OCI-LY3 (cell line): ENCODE measurements at regions not wholly inside any gene's neighbourhood (a gene's known extent, or its start where the extent isn't known, plus 50 kb on each side); places are given as distances from the start of the nearest gene placed in this dataset.
"Not testable (repeated sequence)": the region's sequence is repeated elsewhere in the genome, so short reads cannot be mapped to it uniquely, and the experiment has no call there.

Source experiments
- H2AFZ ChIP-seq: fragments of 200-600, 300-600 bp; shearing (Covaris generic); 2 replicates; pipeline ENCODE4 v1.6.0; 2014; ENCODE audit warnings: antibody characterized with exemption, low read depth, low read length
- H3K27ac ChIP-seq: fragments of 200-600, 300-600 bp; sonication (generic); 2 replicates; pipeline ENCODE4 v1.5.1; 2014; ENCODE audit warnings: mild to moderate bottlenecking, low read length, moderate library complexity, mixed read lengths
- H3K27me3 ChIP-seq: fragments of 200-600, 300-600 bp; sonication (generic); 2 replicates; pipeline ENCODE4 v1.6.1; 2014; ENCODE audit warnings: low read depth, low read length, mixed read lengths
- H3K36me3 ChIP-seq: fragments of 200-600, 300-600 bp; sonication (generic); replicated peaks from 2 replicates; pipeline ENCODE3; 2014; ENCODE audit warnings: low read depth, low read length, mixed read lengths
- H3K4me1 ChIP-seq: fragments of 300-600, 200-600 bp; sonication (generic); 2 replicates; pipeline ENCODE4 v1.6.1; 2014; ENCODE audit warnings: low read length, mixed read lengths
- H3K4me2 ChIP-seq: fragments of 200-600, 300-600 bp; sonication (generic); 2 replicates; pipeline ENCODE4 v1.6.1; 2014; ENCODE audit warnings: low read length, mixed read lengths
- H3K4me3 ChIP-seq: fragments of 300-600, 200-600 bp; sonication (generic); 2 replicates; pipeline ENCODE4 v1.5.1; 2014; ENCODE audit warnings: antibody characterized with exemption, mild to moderate bottlenecking, low read length, moderate library complexity
- H3K79me2 ChIP-seq: fragments of 300-600, 200-600 bp; shearing (Covaris generic); 2 replicates; pipeline ENCODE4 v1.6.1; 2014; ENCODE audit warnings: mild to moderate bottlenecking, low read length, mixed read lengths
- H3K9ac ChIP-seq: fragments of 300-600, 200-600 bp; shearing (Covaris generic); 2 replicates; pipeline ENCODE4 v1.6.0; 2014; ENCODE audit warnings: mild to moderate bottlenecking, low read length, moderate library complexity
- H3K9me3 ChIP-seq: fragments of 200-600, 300-600 bp; shearing (Covaris generic); 2 replicates; pipeline ENCODE4 v1.6.1; 2014; ENCODE audit warnings: low read length, mixed read lengths; ENCODE audit not compliant: insufficient read depth
- H4K20me1 ChIP-seq: fragments of 200-600, 300-600 bp; sonication (generic); 2 replicates; pipeline ENCODE4 v1.6.1; 2016; ENCODE audit warnings: low read length, mixed read lengths; ENCODE audit not compliant: insufficient read depth
- CTCF ChIP-seq: fragments of 200-600, 300-600 bp; sonication (generic); IDR thresholded peaks from 2 replicates; pipeline ENCODE4 v1.5.1; 2014; ENCODE audit warnings: antibody characterized with exemption, low read length, low read depth
- EZH2phosphoT487 ChIP-seq: fragments of 200-600 bp; shearing (Covaris generic); IDR thresholded peaks from 2 replicates; pipeline ENCODE4 v1.6.1; 2018; ENCODE audit warnings: antibody characterized with exemption, mixed run types, low read depth

- no peak for TF ChIP-seq CTCF
- no peak for TF ChIP-seq EZH2phosphoT487
- Histone ChIP-seq H3K4me3 (no peak overlapping the region), H3K4me1 (peaks cover 78% of the 10 kb centered on the region), H3K4me2 (peak overlapping the region; percentile 84), H3K27me3 (no peaks in the 10 kb centered on the region), H3K27ac (peak overlapping the region; percentile 98), H4K20me1 (no peaks in the 10 kb centered on the region), H3K9ac (peak overlapping the region; percentile 94), H2AFZ (no peak overlapping the region), H3K36me3 (no peaks in the 10 kb centered on the region), H3K9me3 (no peaks in the 10 kb centered on the region), H3K79me2 (no peaks in the 10 kb centered on the region)
These were observed 279.7 kb upstream of the AMIGO2 start for GRCh38 chr12:47359310-47360092.

GRCh38 chr12:47357006-47357405 is 277.2 kb upstream of the AMIGO2 start:
- H3K4me1 ChIP-seq, result peaks cover 68% of the 10 kb centered on the region
- H3K9me3 ChIP-seq, H4K20me1 ChIP-seq, H3K79me2 ChIP-seq, H3K36me3 ChIP-seq, H2AFZ ChIP-seq, H3K27me3 ChIP-seq: not testable (repeated sequence)
- peak overlapping the region; percentile 83 for H3K9ac ChIP-seq
- peak overlapping the region; percentile 70 for H3K4me2 ChIP-seq
- peak overlapping the region; percentile 31 for H3K4me3 ChIP-seq
- H3K27ac ChIP-seq, result peak overlapping the region; percentile 99

GRCh38 chr12:47356129-47356700 is 276.5 kb upstream of the AMIGO2 start:
- H3K9me3 ChIP-seq, result peaks cover 5% of the 10 kb centered on the region; the same call in 1 of the 2 replicates
- peaks cover 8% of the 10 kb centered on the region for H3K36me3 ChIP-seq
- H3K79me2 ChIP-seq, result no peaks in the 10 kb centered on the region
- H3K9ac ChIP-seq, result peak overlapping the region; percentile 94
- peak overlapping the region; percentile 75 for H3K4me2 ChIP-seq
- no peaks in the 10 kb centered on the region for H4K20me1 ChIP-seq
- peak overlapping the region; percentile 31 for H3K4me3 ChIP-seq
- no peaks in the 10 kb centered on the region for H3K27me3 ChIP-seq
- TF ChIP-seq CTCF (no peak), EZH2phosphoT487 (no peak)
- no peak overlapping the region for H2AFZ ChIP-seq
- peak overlapping the region; percentile 99 for H3K27ac ChIP-seq
- H3K4me1 ChIP-seq, result peaks cover 60% of the 10 kb centered on the region

- peak overlapping the region; percentile 25 for H3K27ac ChIP-seq
- H3K9me3 ChIP-seq, result peaks cover 5% of the 10 kb centered on the region; the same call in 1 of the 2 replicates
- peaks cover 53% of the 10 kb centered on the region for H3K4me1 ChIP-seq
- 0 out of 2 replicates have a peak overlapping the region, but pooled peaks have one; percentile 10 for H2AFZ ChIP-seq
- no peaks in the 10 kb centered on the region for H3K27me3 ChIP-seq
- peaks cover 8% of the 10 kb centered on the region for H3K36me3 ChIP-seq
- H3K4me3 ChIP-seq, result no peak overlapping the region
- H3K9ac ChIP-seq, result no peak overlapping the region
- no peak overlapping the region for H3K4me2 ChIP-seq
- H4K20me1 ChIP-seq, result no peaks in the 10 kb centered on the region
- TF ChIP-seq EZH2phosphoT487 (no peak), CTCF (no peak)
- no peaks in the 10 kb centered on the region for H3K79me2 ChIP-seq
These were observed 273.7 kb upstream of the AMIGO2 start for GRCh38 chr12:47353508-47353907.
